ENCODE measurements at regions not wholly inside any gene's neighbourhood (a gene's known extent, or its start where the extent isn't known, plus 50 kb on each side); places are given as distances from the start of the nearest gene placed in this dataset.

DNA sequence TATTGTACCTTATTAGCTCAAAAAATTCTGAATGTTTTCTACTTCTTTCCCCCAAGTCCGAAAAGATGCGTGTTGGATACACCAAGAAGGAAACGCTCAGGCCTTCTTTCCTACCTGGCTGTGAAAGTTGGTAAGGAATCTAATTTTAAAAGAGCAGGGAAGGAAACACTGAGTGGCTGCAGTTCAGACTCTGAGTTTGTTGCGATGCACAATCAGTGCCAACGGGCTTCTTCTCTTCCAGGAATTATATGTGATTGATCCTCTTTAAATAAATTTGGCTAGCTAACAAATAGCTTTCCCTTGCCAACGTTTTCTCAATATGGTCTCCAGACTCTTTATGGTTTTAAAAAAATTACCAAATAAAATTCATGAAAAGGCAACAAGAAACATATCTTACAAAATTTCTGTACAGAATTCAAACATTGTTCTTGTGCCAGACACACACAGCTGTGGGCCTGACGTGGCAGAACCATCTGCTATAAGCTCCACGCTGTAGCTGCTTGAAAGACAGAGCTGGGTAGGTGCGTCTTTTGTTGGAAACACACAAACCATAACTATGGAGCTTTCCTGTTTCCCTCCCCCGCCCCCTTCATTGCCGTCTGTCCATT lies 493.1 kb downstream of the ZNF608 start:
- TF ChIP-seq CTCF (IDR thresholded peaks at IDR 0.05): no peak
- TF ChIP-seq POLR2A (IDR thresholded peaks at IDR 0.05): no peak
